ENCODE measurements at regions not wholly inside any gene's neighbourhood (a gene's known extent, or its start where the extent isn't known, plus 50 kb on each side); places are given as distances from the start of the nearest gene placed in this dataset.

DNA sequence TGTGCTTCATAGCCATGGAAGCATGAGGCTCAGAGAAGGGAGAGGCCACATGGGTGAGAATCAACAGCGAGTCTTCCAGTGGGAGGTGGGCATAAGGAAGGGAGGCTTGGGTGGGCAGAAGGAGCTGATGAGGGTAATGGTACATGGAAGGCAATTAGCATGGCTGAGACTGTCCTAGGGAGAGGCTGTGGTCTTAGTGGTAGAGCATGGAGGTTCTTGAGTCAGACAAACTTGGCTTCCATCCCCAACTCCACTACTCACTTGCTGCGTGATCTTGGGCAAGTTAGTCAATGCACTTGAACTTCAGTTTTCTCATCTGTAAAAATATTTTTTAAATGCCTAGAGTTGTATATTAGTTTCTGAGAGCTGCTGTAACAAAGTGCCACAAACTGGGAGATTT lies 227.2 kb upstream of the E2F8 start (continued):
- TF ChIP-seq, protein P1, sequence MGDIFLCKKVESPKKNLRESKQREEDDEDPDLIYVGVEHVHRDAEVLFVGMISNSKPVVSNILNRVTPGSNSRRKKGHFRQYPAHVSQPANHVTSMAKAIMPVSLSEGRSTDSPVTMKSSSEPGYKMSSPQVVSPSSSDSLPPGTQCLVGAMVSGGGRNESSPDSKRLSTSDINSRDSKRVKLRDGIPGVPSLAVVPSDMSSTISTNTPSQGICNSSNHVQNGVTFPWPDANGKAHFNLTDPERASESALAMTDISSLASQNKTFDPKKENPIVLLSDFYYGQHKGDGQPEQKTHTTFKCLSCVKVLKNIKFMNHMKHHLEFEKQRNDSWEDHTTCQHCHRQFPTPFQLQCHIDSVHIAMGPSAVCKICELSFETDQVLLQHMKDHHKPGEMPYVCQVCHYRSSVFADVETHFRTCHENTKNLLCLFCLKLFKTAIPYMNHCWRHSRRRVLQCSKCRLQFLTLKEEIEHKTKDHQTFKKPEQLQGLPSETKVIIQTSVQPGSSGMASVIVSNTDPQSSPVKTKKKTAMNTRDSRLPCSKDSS (IDR thresholded peaks at IDR 0.05; ENCODE audit: low read depth, partially characterized antibody) = no peak

DNA sequence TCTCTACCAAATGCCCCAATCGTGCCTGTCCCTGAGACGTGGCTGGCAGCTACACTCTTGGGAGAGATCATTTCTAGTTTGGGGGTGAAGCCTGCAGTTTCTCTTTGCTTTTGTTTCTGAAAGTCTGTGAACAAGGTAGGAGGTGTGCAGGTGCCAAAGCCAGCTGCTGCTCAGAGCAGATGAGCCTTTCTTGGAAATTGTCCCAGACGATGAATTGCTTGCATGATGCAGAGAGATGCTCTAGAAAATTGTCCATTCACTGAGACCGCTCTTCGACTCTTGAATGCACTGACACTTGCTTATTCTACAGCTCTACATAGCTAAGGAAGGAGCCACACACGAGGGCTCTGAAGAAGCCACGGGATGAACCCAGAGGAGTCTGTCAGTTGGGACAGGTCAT lies 225.6 kb upstream of the E2F8 start:
- no peaks in the 10 kb centered on the region for H3K9me1 ChIP-seq (ENCODE audit: control insufficient read depth, insufficient read depth, low read length)
- H4K20me1 ChIP-seq (replicated peaks; ENCODE audit: control insufficient read depth, insufficient read depth, low read length) = no peaks in the 10 kb centered on the region
- no peaks in the 10 kb centered on the region for H3K79me2 ChIP-seq (ENCODE audit: control insufficient read depth, insufficient read depth, low read length)
- no peaks in the 10 kb centered on the region for H3K4me1 ChIP-seq (replicated peaks in 1 of 2; ENCODE audit: control insufficient read depth in 2 of 2, insufficient read depth in 2 of 2, low read length in 2 of 2)
- H3K36me3 ChIP-seq (ENCODE audit: control insufficient read depth, insufficient read depth, low read length) = no peaks in the 10 kb centered on the region
- POLR2A ChIA-PET = no interaction called here
- intact Hi-C loops (cut with micrococcal nuclease) (no loop called here), in situ Hi-C loops (cut with MboI) (no loop called here)
- H3K9me3 ChIP-seq (replicated peaks; ENCODE audit: control insufficient read depth, insufficient read depth, low read depth, low read length) = no peaks in the 10 kb centered on the region
- ATAC-seq (no peak), FAIRE-seq (no peak), DNase-seq (ENCODE audit: extremely low read depth in 1 of 4, low spot score in 3 of 4) (no peak)
- peaks cover 7 to 22% of the 10 kb centered on the region in 2 experiments; a peak in 4 of 5 replicates for H3K27me3 ChIP-seq (ENCODE audit: control insufficient read depth in 2 of 2, insufficient read depth in 2 of 2, low read length in 2 of 2)
- no peak overlapping the region for H3K9ac ChIP-seq (ENCODE audit: insufficient read depth in 1 of 2, low read depth in 2 of 2, low read length in 2 of 2)
- H3K4me3 ChIP-seq = no peak overlapping the region
- no TSS peak for BruUV-seq (replicated peaks)
- no peak overlapping the region for H3K4me2 ChIP-seq (ENCODE audit: insufficient read depth, low read length)
- no peak overlapping the region for H2AFZ ChIP-seq (ENCODE audit: low read depth, low read length)
- H3K27ac ChIP-seq (ENCODE audit: extremely low read depth, low read depth, low read length) = no peak overlapping the region
- CTCF ChIA-PET (ENCODE audit: low intra/inter-chr PET ratio) = no interaction called here
- 0% methylated on average over 7 of the region's 7 CpGs for WGBS (ENCODE audit: insufficient coverage, low coverage, missing lambda C conversion rate)
- TF ChIP-seq POLR2G (IDR thresholded peaks at IDR 0.05; ENCODE audit: low read depth, low read length) = no peak
- TF ChIP-seq LEF1 (IDR thresholded peaks at IDR 0.05) = no peak
- TF ChIP-seq, protein P2, sequence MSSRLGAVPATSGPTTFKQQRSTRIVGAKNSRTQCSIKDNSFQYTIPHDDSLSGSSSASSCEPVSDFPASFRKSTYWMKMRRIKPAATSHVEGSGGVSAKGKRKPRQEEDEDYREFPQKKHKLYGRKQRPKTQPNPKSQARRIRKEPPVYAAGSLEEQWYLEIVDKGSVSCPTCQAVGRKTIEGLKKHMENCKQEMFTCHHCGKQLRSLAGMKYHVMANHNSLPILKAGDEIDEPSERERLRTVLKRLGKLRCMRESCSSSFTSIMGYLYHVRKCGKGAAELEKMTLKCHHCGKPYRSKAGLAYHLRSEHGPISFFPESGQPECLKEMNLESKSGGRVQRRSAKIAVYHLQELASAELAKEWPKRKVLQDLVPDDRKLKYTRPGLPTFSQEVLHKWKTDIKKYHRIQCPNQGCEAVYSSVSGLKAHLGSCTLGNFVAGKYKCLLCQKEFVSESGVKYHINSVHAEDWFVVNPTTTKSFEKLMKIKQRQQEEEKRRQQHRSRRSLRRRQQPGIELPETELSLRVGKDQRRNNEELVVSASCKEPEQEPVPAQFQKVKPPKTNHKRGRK (tag; IDR thresholded peaks at IDR 0.05) = no peak
- no peak for TF ChIP-seq DPF2 (IDR thresholded peaks at IDR 0.05)
- TF ChIP-seq ZNF232 (CRISPR knock-in tag; IDR thresholded peaks at IDR 0.05) = no peak
- TF ChIP-seq, protein P3, sequence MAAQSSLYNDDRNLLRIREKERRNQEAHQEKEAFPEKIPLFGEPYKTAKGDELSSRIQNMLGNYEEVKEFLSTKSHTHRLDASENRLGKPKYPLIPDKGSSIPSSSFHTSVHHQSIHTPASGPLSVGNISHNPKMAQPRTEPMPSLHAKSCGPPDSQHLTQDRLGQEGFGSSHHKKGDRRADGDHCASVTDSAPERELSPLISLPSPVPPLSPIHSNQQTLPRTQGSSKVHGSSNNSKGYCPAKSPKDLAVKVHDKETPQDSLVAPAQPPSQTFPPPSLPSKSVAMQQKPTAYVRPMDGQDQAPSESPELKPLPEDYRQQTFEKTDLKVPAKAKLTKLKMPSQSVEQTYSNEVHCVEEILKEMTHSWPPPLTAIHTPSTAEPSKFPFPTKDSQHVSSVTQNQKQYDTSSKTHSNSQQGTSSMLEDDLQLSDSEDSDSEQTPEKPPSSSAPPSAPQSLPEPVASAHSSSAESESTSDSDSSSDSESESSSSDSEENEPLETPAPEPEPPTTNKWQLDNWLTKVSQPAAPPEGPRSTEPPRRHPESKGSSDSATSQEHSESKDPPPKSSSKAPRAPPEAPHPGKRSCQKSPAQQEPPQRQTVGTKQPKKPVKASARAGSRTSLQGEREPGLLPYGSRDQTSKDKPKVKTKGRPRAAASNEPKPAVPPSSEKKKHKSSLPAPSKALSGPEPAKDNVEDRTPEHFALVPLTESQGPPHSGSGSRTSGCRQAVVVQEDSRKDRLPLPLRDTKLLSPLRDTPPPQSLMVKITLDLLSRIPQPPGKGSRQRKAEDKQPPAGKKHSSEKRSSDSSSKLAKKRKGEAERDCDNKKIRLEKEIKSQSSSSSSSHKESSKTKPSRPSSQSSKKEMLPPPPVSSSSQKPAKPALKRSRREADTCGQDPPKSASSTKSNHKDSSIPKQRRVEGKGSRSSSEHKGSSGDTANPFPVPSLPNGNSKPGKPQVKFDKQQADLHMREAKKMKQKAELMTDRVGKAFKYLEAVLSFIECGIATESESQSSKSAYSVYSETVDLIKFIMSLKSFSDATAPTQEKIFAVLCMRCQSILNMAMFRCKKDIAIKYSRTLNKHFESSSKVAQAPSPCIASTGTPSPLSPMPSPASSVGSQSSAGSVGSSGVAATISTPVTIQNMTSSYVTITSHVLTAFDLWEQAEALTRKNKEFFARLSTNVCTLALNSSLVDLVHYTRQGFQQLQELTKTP (IDR thresholded peaks at IDR 0.05; ENCODE audit: low read depth in 1 of 2, partially characterized antibody in 2 of 2) = no peak
- no peak for TF ChIP-seq CEBPB (tag; IDR thresholded peaks at IDR 0.05)
- no peak for TF ChIP-seq NCOA1 (IDR thresholded peaks at IDR 0.05; ENCODE audit: low read depth)
- no peak for TF ChIP-seq HIVEP1 (CRISPR knock-in tag; IDR thresholded peaks at IDR 0.05)
